ENCODE measurements at regions not wholly inside any gene's neighbourhood (a gene's known extent, or its start where the extent isn't known, plus 50 kb on each side); places are given as distances from the start of the nearest gene placed in this dataset.
"Not testable (repeated sequence)": the region's sequence is repeated elsewhere in the genome, so short reads cannot be mapped to it uniquely, and the experiment has no call there.

DNA sequence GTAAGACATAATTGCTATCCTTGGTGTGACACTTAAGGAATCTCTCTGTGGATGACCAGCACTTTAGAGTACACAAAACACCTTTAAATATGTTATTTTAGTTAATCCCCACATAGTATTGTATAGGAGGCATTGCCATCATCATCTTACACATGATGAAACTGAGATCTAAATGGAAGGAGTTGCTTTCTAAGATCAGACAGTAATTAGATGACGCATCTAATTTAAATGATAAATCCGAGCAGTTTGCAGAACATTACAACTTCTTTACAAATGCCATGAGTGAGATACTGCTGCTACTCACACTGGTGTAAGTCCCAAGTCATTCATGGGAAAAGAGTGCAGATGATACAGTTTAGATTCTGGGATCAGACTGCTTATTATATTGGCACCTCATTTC lies 431.9 kb downstream of the MFSD1 start:
- DNase-seq (ENCODE audit: low read depth) = no peak

- no peak for DNase-seq (ENCODE audit: low read depth)
These were observed 432.5 kb downstream of the MFSD1 start for GRCh38 chr3:159234306-159234705.

DNA sequence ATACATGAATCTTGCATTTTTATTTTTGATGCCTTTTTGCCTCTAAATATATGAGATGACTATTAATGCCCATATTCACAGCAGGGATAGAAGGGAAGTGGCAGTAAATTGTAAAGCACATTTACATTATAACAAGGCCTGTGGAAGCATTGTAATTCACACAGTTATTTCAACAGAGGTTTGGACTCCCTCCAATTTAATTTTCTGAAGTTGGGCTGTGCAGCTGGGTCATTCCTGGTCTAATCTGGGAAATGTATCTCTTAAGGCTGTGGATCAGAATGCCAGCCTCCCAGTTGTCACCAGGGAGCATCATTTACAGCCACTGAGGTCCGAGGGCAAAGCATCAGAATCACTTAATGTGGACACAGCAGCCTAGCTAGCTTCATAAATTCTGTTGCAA lies 434.5 kb downstream of the MFSD1 start:
- DNase-seq (ENCODE audit: low read depth) = peak; percentile 18

- DNase-seq (ENCODE audit: low read depth) = no peak
These were observed 435.4 kb downstream of the MFSD1 start for GRCh38 chr3:159237226-159237625.

DNA sequence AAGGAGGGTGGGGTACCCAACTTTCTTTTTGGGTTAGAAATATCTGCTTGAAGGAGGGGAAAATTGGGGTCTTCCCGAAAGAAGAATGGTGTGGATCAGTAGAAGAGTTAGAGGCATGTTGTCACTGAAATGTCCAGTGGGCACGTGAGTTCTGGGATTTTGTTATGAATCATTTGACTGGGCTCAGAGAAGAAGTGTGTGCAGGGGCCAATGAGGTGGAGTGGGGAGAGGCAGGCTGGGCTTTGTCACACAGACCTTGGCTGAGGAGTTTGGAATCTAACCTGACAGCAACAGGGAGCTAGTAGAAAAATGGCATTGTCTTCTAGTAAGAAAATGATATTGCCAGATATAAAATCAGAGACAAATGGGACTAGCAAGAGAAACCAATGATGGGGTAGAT lies 436.8 kb downstream of the MFSD1 start:
- no peak for DNase-seq (ENCODE audit: low read depth)

GRCh38 chr3:159239059-159239458 lies 437.2 kb downstream of the MFSD1 start:
- DNase-seq (ENCODE audit: low read depth) = peak; percentile 69

DNA sequence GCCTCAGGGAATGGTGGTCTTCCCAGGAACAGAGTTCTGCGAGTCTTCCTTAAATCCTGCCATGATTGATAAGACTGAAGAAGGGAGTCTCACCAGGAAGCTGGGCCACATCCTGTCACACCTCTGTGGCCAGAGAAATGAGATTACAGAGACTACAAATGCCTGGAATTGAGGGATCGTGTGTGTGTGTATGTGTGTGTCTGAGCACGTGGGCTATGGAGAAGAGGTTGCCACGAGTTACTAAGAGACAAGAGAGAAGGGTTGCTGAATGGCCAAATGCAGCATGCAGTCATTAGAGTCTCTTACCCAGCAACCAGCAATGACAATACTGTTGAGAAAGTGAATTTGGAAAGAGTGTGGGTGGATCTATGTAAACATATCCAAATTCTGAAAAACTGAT lies 443.1 kb downstream of the MFSD1 start:
- DNase-seq (ENCODE audit: low read depth) = no peak

- DNase-seq (ENCODE audit: low read depth) = no peak
These were observed 444.0 kb downstream of the MFSD1 start for GRCh38 chr3:159245871-159246270.

GRCh38 chr3:159246385-159246784 lies 444.5 kb downstream of the MFSD1 start:
- DNase-seq (ENCODE audit: low read depth) = no peak

DNA sequence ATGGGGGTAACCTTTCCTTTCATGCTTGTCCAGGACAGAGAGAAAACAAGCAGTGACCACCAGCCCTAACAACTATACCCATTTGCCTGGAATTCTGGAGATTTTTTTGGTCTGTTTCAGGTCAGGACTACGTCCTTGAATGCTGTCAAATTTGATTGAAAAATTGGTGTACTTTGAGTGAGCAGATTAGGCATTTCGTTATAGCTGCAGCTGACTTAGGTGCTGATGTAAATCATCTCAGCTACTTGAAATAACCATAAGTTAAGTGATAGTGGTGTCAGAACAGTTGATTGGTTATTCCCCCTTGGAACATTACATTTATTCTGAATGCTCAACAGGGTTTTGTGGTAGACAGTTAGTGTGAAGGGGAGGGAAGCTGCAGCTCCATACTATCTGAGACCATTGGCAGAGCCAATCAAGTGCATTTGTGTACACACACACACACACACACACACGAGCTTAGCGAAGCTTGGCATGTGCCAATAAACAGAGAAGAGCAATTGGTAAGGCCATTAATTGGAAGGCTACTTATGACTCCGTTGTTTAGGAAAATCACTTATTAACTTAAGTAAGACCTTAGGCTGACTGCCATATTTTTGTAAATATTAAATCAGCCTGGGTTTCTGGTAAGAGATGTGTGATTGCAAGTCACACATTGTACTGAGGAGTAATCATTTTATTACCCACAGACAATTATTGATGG lies 447.8 kb downstream of the MFSD1 start:
- DNase-seq (ENCODE audit: low read depth) = no peak

DNA sequence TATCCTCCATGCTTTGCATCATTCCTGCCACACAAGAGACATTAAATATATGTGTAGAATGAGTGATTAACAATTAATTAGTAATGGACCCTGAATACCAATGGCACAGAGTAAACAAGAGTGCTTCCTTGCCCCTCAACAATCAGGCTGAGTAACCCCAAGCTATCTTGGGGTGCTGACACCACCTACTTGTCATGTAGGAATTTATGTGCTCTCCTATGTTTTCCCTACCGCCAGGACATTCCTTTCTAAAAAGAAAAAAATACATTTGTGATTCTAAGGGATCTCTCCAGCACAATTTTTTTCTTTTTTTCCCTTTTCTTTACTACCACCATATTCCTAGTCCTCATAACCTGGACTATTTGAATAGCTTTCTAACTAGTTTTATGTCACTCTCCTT lies 449.1 kb downstream of the MFSD1 start:
- no peak for DNase-seq (ENCODE audit: low read depth)

DNA sequence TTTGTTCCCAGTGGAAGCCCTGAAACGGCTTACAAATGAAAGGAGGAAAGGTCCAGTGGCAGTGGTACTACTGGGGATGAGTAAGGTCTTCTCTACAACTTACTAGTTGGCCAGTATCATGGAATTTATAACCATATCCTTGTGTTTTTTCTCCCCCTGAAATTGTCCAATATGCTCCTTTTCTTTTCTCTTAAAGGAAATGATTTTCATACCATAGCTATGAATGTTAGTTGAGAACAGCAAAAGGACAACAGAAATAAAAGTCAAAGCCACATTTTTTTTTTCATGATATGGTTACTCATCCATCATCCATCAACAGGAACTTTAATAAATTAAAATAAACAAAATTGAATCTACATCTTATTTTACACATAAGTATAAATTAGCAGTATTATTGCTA lies 450.4 kb downstream of the MFSD1 start:
- DNase-seq (ENCODE audit: low read depth) = peak; percentile 38

DNA sequence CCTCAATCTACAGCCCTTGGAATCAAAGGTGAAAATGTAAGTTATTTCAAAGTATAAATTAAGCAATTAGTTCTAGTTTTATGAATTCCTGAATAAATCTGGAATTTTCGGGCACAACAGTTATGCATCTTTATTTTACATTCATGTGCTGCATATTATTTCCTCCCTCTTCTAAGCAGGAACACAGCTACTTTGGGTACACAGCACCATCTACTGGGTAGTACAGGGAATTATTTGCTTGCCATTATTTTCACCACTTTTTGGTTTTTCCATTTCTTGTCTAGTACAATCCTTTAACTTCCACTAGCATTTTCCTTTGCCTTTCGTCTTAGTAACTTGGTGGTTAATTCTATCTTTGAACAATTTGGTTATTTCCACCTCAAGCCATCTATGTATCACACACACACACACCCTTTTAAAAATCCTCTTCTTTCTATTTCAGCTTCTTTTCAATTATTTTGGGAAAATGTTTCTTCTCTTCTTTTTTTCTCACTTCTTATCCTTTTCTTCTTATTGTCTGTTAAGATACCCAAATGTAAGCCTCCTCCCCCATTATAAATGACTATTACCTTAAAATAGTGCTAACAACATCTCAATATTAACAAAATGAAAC lies 451.0 kb downstream of the MFSD1 start:
- peak; percentile 49 for DNase-seq (ENCODE audit: low read depth)

DNA sequence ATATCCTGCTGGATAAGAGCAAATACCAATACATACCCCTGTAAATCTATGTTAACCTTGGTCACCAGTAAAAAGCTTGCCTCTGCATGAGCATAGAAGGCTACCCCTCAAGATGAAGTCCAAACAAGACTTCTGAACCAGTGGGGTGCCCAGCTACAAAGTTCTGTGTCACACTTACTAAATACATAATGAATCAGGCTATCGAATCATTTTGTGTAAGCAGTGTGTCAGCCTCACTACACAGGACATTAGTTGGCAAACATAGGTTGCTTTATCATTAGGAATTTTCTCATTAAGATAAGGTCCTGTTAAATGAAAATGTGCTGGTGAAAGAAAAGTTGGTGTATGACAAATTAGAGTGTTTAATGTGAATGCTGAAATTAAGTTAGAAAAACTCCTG lies 452.0 kb downstream of the MFSD1 start:
- no peak for DNase-seq (ENCODE audit: low read depth)

- no peak for DNase-seq (ENCODE audit: low read depth)
These were observed 456.1 kb downstream of the MFSD1 start for GRCh38 chr3:159257954-159258353.

- no peak for DNase-seq (ENCODE audit: low read depth)
These were observed 457.1 kb downstream of the MFSD1 start for GRCh38 chr3:159258934-159259333.

DNA sequence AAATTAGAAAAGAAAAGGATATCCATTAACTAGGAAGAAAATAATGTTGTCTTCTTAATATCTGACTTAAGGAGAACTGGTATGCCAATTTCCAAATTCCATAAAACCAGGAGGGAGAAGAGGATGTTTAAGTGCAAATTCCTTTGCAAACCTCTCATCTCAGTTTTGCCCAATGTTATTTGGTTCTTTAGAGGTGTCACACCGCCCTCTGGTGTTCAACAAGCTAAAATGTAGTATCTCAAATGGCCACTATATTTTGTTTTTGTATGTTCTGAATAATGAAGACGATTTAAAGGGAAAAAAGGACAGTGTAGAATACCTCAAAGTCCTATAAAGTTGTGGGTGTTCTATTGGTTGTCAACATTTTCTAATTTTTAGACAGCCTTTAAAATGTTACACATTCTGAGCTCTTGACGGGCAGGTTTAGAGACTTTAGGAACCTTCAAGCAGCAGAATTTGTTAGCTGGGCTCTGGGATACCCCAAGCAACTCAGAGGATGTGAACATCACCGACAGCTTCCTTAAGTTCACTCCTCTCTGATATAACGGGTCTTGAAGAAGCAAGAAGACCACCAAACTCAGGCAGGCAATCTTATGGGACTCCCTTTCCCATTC lies 458.3 kb downstream of the MFSD1 start:
- peak; percentile 62 for DNase-seq (ENCODE audit: low read depth)

DNA sequence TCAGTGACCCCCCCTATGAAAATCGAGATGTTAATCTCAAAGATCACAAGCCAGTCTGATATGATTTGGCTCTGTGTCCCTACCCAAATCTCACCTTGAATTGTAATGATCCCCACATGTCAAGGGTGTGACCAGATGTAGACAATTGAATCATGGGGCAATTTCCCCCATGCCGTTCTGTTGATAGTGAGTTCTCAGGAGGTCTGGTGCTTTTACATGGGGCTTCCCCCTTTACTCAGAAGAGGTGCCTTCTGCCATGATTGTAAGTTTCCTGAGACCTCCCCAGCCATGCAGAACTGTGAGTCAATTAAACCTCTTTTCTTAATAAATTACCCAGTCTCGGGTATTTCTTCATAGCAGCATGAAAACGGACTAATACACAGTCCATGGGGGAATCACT lies 459.5 kb downstream of the MFSD1 start:
- not testable (repeated sequence) for DNase-seq (ENCODE audit: low read depth)

DNA sequence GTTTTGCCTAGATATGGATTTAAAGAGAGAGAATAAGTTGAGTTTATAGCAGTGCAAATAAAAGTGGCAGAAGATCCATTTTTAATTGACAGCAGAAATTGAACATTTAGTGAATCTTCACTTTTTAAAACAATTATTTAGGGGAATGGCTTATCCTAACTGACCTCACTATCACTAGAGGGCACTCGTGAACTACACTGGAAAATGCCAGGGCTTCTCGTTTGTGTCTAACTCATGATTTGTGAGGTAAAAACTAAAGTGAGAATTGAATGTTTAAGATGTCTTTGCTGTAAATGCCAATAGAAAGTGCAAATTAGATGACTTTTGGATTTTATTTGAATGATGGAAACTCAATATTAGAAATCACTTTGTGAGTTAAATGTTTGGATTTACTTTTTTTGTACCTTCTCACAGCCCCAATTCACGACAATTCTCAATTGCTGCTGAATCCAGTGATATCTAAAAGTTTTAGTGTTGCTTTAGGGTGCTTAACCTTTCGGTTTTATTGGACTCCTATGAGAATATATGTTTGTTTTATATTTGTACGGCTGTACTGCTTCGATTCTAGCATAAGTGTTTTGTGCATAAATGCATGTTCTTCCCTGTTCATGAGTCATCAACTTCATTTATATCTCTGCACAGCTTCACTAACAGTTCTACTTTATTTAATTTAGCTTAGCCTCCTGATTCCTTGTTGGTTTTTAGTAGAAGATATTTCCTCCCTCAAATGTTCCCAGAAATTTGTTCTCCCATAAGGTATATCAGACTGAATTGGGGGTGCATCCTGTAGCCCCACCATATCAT lies 462.1 kb downstream of the MFSD1 start:
- peak; percentile 47 for DNase-seq (ENCODE audit: low read depth)

- DNase-seq (ENCODE audit: low read depth) = no peak
These were observed 463.9 kb downstream of the MFSD1 start for GRCh38 chr3:159265705-159266104.

DNA sequence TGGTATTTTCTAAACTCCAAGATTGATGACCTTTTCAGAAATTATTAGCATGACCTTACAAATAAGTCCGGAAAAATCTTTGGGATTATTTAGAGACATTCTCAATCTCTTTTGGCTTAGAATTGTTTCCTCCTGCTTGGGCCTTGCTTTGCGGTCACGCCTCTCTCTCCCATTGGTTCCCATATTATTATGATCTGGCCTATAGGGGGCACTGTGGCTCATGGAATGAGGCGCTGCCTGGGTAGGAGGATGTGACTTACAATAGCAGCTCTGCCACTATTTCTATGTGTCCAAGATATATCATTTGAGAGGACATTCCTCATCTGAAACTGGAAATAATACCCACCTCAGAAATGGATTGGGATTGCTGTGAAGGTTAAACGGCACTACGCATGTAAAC lies 464.9 kb downstream of the MFSD1 start:
- no peak for DNase-seq (ENCODE audit: low read depth)

GRCh38 chr3:159271799-159272512 lies 470.1 kb downstream of the MFSD1 start:
- no peak for DNase-seq (ENCODE audit: low read depth)
